Embryonic facial prominence (tissue), 1 donor: ENCODE measurements at regions not wholly inside any gene's neighbourhood (a gene's known extent, or its start where the extent isn't known, plus 50 kb on each side); places are given as distances from the start of the nearest gene placed in this dataset.

Experiments used
- DNase-seq: peaks from one replicate; pipeline ENCODE4 v3.0.0-alpha.2; 2016; ENCODE audit errors: extremely low spot score

DNA sequence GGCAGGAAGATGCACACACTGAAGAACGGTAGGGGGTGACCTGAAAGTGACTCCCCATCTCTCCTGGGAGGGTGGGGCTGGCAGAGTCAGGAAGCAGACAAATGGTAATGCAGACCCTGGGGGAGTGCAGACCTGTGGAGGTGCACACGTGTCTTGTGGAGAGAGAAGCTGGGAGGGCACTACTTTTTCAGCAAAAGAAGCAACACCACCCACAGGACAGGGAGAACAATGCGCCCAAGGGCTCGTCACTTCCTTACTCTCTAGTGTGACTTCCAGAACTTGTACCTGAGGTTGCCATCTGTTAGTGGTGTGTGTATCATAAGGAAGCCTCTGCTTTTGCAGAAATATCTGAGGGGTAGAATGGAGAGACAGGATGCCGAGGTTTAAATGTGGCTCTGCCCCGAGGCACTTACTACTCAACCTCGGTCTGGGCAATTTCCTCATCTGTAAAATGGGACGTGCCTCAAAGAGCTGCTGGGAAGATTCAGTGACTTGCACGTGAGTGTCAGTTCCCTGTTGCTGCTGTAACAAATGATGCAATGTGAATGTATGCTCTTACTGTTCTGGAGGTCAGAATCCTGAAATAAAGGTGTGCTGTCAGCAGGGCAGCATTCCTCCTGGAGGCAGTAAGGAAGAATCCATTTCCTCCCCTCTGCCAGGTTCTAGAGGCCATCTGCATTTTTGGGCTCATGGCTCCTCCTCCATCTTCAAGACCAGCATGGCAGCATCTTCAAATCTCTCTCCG, 323.4 kb downstream of the SHANK2 start:
- DNase-seq = no peak

DNA sequence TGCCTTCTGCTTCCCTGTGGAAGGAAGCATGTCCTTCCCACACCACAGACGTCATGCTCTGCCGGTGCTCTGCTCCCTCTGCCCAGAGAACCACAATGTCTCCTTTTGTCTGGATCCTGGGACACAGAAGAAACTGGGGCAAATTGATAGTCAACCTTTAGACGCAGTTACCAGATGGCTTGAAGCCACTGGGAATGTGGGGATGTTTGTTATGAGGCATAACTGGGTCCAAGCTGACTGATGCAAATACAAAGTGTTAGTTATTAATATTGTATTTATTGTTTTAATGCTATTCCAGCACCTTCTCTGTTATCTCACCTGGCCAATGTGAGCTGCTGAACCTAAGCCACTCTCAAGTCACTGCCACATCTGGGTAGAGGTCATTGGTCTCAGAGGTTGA, 322.2 kb downstream of the SHANK2 start:
- DNase-seq = no peak

DNA sequence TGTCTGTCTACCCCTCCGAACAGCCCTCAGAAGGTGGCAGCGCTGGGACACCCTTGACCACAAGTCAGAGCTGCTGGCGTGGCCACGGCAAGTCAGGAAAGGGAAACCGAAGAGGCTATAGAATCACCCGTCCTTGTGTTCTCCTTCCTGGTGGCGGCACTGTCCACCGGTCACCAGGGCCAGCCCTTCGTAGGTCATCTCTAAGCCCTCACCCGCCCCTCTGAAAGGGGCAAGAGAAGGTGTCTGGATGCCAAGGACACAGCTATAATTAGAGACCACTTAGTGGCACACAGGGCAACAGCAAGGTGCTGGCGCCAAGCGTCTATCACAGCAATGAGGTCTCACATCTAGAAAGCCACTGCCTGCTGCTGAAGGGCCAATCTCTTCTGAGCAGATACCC, 320.9 kb downstream of the SHANK2 start:
- no peak for DNase-seq

DNA sequence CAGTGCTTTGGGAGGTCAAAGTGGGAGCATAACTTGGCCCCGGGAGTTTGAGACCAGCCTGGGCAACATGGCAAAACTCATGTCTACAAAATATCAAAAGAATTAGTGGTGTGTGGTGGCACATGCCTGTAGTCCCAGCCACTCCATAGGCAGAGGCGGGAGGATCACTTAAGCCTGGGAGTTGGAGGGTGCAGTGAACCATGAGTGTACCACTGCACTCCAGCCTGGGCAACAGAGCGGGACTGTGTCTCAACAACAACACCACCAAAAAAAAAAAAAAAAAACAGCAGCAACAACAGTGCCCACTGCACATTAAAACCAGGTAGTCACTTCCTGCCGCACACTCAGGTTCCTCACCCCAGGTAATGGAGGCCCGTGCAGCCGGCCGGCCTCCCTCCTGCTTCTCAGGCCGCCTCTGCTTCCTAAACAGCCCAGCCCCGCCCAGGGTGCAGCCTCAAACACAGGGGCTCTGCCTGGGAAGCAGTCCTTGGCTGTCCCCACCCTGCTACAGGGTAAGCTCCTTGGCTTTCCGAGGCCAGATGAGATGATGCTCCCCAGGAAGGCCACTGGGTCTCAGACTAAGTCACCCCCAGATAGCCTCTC, 318.3 kb downstream of the SHANK2 start:
- DNase-seq = no peak

DNA sequence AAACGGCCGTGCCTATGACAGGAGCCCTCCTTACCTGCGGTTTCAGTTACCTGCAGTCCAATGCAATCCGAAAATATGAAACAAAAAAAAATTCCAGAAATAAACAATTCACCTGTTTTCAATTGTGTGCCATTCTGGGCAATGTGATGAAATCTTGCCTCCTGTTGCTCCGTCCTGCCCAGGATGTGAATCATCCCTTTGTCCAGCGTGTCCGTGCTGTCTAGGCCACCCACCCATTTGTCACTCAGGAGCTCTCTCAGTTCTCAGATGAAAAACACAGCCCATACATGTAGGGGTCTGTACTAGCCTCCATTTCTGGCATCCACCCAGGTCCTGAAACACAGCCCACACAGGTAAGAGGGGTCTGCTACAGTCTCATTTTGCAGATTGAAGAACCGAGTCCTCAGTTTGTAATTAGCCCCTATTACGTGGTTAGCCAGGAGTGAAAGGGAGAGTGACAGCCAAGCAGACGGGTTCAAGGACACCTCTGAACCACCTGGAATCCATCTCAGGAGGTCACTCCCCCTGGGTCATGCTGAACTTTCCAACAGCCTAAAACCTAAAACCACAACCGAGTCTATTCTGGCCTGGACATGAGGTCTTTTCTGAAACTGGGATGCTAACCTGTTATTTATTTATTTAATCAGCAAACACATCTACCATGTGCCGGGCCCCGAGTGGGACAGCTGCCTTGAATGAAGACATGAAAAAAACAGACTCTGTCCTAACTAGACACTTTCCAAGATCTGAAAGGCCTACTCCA, 317.2 kb downstream of the SHANK2 start:
- DNase-seq = no peak

DNA sequence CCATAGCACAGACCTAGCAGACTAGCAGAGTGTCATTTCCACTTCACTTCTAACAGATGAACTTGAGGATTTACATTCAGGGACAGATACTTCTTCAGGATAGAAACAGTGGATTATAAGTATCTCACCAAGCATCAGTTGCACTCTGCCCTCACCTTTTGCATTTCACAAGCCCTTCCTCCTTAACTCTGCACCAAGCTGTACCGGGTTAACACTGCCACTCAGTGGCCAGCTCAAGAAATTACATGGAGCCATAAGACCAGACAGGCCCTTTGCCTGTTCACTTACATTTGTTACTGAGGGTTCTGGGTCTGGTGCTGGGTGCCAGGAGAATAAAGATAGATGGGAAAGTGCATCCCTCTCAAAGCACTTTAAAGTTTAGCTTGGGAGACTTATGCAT, 309.8 kb downstream of the SHANK2 start:
- DNase-seq = no peak

DNA sequence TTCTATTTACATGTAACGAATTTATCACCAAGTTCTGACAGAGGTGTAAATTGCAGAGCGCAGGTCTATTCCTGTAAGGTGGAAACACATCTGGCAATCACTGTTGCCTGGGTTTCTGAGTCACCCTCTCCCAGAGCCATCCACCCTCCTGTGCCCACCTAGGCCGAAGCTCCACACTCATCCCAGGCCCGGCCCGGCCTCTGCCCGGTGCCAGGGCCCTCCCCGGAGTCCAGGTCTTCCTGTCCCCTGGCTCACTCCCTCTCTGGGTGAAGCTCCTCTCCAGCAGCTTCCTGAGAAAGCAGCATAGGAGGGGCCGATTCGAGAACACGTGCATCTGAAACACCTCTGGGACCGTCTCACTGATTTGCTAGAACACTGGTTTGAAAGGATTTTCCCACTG, 308.2 kb downstream of the SHANK2 start:
- DNase-seq = no peak

DNA sequence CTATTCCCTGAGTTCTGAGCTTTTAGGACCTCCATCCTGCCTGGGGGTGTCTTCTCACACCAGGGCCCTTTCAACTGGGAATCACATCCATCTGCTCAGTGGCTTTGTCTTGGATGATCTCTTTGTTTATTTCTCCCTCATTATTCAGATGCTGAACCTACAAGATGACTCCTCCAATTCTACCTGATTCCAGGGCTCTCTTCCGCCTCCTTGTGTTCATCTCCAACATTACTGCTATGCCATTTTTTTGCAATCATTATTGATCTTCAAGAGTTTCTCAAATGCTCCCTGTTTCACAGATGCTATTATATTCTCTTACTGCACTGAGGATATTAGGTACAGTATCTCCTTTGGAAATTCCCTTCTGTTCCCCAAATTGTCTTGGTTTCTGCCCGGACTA, 307.7 kb downstream of the SHANK2 start:
- no peak for DNase-seq

DNA sequence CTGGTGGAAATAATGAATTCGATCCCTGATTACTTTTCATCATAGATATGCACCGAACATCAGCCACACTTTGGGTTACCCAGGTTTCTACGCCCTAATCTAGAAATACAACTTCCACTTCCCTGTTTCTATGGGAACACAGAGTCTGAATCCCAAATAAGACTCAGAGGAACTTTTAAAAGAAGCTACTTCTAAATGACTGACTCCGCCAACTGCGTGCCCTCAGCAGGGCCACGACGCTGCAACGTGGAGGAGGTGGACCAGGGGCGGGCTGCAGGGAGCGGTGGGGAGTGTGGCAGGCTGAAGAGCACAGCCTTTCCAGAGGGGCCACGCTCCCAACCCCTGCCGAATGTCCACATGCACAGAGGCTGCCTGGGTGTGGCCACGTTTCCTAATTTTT, 304.0 kb downstream of the SHANK2 start:
- DNase-seq = no peak

DNA sequence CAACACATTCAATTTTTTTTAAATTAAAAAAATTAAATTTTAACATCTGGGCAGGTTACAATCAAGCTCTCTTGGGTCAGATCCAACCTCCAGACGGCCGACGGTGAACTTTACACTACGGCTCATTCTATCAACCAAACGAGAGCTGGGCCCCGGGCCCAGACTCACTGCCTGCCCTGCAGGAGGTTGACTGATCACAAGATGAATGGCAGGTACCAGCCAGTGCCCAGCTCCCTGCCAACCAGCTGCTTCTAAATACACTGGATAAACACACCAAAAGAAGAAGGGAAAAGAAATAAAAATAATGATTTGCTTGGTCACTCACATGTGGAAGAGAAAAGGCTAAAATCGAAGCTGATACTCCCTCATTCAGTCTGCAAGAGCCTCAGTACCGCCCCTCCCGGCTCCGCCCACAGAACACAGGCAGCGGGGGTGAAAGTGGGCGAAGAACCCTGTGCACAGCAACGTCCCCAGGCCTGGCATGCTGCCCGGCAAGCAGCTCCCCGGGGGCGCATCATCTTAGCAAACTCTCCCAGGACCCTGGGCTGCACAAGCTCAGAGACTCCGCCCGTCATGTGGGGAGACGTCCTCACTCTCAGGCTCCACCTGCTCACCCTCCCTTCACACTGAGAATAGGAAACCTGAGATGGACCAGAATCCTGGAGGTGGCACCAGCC, 303.4 kb downstream of the SHANK2 start:
- DNase-seq = no peak

DNA sequence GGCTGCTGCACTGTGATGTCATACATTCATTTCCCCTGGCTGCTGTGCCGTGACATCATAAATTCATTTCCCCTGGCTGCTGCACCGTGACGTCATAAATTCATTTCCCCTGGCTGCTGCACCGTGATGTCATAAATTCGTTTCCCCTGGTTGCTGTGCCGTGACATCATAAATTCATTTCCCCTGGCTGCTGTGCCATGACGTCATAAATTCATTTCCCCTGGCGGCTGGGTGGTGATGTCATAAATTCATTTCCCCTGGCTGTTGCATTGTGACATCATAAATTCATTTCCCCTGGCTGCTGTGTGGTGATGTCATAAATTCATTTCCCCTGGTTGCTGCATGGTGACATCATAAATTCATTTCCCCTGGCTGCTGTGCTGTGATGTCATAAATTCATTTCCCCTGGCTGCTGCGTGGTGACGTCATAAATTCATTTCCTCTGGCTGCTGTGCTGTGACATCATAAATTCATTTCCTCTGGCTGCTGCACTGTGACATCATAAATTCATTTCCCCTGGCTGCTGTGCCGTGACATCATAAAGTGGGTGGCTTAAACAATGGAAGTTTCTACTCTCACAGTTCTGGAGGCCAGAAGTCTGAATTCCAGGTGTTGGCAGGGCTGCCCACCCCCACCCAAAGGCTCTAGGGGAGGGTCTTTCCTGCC, 301.1 kb downstream of the SHANK2 start:
- no peak for DNase-seq

DNA sequence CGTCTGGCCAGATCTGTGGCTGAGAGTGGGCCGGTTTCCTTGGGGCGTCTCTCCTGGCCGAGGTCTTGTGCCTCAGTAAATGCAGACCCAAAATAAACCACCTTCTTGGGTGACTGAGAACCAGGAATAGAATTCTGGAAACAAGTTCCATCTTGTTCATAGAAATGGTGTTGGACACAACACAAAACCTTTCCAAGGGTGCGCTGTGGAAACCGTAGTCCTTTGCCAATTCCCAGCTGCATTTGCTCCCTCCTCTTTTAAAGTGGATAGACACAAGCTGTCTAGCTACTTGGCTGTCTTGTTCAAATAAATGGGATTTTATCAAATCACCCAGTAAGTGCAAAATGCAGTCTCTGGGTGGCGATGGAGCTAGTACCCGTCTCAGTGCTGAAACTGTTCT, 300.2 kb downstream of the SHANK2 start:
- no peak for DNase-seq

DNA sequence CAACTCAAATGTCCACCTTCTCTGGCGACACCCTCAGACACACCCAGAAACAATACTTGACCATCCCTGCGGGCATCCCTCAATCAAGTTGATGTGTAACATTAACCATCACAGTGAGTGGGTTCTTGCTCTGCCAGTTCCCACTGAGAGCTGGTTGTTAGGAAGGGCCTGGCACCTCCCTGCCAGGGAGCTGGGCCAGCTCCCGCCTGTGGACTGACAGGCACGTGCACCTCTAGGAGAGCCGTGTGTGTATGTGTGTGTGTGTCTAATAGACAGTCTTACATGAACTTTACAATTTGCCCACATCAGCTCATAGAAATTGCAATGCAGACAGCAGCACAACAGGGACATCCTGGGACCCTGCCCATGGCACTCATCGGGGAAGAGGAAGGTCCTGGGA, 298.7 kb downstream of the SHANK2 start:
- DNase-seq = no peak

DNA sequence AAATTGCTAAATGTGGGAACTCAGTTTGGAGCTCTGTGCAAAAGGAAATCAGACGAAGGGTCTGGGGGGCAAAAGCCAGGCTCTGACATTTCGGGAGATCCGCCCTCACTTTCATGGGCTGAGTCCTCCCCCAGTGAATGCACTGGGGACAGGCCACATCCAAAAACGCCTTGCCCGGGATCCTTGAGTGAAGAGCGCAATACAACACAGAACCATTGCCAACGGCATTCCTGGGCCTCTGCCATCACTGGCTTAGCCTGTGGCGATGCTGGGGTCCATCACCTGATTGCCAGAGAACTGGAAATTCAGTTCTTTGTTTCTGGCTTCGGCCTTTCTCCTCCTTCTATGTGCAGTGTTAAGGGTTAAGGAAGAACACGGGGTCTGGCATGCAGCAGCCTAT, 297.9 kb downstream of the SHANK2 start:
- no peak for DNase-seq
